DMS79 treated with DMSO at 0.1 percent for 48 hours (cell line): ENCODE measurements at regions not wholly inside any gene's neighbourhood (a gene's known extent, or its start where the extent isn't known, plus 50 kb on each side); places are given as distances from the start of the nearest gene placed in this dataset.
"Not testable (repeated sequence)": the region's sequence is repeated elsewhere in the genome, so short reads cannot be mapped to it uniquely, and the experiment has no call there.

ENCODE experiments used
- DNase-seq: peaks from one replicate; lab custom pipeline; 2025; lab: John Stamatoyannopoulos, UW

- no peak for DNase-seq
Observed at GRCh38 chr15:66635817-66636216, 66.2 kb upstream of the SMAD6 start.

DNA sequence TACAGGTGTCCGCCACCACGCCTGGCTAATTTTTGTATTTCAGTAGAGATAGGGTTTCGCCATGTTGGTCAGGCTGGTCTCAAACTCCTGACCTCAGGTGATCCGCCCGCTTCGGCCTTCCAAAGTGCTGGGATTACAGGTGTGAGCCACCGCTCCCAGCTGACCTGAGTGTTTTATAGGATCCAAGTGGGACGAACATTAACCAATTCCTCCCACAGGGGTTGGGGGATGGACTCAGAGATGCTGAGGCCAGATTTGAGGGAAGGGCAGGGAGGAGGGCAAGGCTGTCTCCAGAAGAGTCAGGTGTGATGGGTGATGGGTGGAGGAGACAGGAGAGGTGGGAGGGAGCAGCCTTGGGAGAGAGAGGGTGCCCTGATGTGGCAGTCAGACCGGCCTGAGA, 65.0 kb upstream of the SMAD6 start:
- DNase-seq, result not testable (repeated sequence)

DNA sequence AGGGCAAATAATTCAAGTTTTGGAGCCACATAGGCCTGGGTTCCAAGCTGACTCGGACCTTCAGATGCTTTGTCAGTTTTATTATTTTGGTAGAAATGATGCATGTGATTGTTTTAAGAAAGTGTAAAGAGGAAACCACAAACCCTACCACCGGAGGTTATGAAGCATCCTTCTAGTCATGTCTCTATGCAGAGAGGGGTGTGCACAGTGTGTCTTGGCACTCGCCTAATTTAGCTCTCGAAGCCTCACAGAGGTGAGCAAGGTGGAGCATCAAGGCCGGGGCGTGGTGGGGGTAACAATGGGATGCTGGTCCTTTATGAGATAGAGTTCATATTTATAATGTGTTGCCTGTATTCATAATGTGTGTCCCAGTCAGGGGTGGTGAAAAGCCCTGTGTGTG, 63.7 kb upstream of the SMAD6 start:
- no peak for DNase-seq

GRCh38 chr15:66641485-66642315, 60.3 kb upstream of the SMAD6 start:
- DNase-seq, result no peak

DNA sequence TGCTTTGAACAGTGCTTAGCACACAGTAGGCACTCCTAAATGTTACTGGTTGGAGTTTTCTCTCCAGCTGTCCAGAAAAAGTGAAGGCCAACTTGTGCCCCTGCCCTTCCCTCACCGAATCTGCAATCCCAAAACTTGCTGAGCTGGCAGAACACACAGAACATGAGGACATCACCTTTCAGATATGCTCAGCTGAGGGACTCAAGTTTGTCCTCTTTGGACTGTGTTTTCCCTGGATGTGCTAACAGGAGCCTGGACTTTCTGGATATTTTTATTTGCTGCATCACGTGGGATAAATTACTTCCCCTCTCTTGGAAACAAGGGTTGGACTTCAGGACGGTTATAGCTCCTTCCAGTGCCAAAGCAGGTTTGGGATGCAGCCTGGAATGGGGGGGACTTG, 59.5 kb upstream of the SMAD6 start:
- no peak for DNase-seq

DNA sequence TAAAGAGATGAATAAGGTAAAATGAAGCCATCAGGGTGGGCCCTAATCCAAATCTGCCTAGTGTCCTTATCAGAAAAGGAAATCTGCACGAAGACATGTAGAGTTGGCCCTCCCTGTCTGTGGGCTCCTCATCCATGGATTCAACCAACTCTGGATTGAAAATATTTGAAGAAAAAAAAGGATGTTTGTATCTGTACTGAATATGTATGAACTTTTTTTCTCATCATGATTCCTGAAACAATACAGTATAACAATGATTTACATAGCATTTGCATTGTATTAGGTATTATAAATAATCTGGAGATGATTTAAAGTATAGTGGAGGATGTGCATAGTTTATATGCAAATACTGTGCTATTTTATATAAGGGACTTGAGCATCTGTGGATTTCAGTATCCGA, 59.0 kb upstream of the SMAD6 start:
- DNase-seq, result no peak

- DNase-seq, result no peak
Observed at GRCh38 chr15:66644000-66644787, 57.8 kb upstream of the SMAD6 start.

DNA sequence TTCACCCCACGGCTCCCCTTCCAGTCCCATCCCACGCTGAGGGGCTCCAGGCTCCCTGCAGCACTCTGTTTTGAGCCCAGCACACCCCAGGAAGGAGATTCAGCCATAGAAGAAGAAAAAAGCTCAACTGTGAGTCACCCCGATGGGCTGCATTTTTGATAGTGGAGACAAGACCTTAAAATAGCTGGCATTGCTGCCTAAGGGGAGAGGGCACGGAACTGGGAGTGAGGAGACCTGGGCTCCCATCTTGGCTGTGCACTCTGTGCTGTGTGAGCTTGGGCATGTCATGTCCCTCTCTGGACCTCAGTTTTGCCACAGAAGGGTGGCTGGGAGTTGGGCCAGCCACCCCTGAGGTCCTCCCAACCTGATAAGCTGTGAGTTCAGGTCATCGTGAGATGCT, 57.2 kb upstream of the SMAD6 start:
- no peak for DNase-seq

DNA sequence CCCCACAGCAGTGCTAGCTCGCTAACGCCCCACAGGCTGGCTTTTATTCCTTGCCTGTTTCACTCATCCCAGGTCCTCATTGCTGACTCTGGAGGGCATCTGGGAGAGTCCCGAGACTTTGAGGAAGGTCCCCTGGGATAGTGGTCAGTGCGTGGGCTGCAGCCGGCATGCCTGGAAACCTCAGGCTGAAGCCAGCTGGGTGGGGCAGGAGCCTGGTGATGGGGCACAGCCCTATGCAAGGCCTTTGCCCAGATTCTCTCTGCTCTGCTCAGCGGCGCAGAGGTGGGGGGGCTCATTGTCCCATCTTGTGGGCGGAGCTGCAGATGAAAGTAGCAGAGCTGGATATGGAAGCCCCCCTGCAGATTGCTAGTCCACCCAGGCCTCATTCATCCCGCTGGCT, 55.7 kb upstream of the SMAD6 start:
- no peak for DNase-seq

GRCh38 chr15:66646799-66647198, 55.2 kb upstream of the SMAD6 start:
- DNase-seq, result no peak

DNA sequence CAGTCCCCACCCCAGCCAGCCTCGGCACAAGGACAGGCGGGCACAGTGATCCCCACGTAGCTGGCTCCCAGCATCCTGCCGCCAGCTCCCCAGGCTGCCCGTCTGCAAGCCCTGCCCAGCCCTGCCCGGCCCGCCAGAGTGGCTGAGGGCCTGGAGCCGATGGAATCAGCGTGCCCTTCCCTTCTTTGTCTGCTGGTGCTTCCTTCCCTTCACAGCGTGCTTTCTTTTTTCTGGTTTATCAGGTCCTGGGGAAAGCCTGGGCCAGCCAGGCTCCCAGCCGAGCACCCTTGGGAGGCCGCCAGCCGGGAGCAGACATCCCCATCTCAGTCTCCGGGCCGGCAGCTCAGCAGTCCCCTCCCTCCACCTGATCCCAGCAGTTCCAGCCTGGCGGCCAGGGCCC, 54.7 kb upstream of the SMAD6 start:
- no peak for DNase-seq

DNA sequence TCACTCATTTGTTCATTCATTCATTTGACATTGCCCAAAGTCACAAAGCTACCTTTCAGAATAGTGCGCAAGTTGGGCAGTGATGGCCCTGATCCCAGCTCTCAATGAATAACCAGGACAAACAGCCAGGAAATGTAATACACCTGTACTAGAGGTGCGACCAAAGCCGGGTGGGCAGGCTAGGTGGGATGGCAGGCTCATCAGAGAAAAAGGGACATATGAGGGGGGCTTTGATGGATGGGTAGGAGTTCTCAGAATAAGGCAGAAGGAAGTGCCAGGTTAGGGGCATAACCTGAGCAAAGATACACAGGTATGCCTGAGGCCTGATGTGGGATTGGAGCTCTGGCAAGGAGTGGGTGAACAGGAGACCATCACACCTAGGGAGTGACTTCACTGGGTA, 53.4 kb upstream of the SMAD6 start:
- no peak for DNase-seq

DNA sequence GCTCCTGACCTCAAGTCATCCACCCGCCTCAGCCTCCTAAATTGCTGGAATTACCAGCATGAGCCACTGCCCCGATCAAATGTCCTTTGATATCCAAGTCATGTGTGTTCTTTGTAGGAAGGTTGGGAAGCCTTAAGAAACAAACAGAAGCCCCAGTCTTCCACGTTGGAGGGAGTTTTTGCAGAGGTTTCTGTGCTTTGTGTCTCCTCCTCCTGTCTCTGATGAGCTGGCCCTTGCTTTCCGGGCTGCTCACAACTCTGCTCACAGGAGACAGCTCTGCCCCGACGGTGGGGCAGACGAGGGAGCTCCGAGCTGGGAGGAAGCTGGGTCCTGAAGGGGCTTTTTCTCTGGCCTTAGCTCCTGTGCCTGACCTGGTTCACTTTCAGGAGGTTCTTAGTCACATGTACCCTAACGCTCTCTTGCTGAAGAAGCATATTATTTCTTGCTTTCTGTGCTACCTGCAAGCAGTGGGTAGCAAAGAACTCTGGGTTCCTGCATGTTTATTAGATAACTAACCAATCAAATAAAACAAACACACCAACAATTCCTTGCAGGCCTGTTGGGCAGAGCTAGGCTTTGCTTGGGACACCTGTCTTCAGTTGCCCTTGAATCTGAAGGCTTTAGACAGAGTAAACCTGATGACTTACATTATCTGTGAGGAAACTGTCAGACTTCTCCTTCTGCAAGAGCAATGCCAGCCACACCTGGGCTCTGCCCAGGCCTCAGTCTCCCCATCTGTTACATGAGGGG, 52.6 kb upstream of the SMAD6 start:
- no peak for DNase-seq

DNA sequence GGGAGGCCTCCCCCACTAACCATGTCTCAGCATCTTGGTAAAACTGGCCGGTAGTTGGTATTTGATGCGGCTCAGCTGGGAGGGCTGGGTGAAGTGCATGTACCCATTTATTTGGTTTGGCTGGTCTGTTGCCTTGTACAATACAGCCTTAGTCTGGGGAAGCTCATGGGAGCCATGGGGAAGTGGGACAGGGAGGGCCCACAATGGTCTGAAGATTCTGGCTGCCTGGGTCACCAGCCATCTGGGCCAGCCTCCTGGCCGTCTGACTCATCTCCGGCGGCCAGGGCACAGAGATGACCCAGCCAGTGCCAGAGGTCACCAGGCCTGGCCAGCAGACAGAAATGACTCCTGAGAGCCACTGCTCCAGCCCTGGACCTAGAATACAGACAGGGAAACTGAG, 51.6 kb upstream of the SMAD6 start:
- DNase-seq, result no peak

DNA sequence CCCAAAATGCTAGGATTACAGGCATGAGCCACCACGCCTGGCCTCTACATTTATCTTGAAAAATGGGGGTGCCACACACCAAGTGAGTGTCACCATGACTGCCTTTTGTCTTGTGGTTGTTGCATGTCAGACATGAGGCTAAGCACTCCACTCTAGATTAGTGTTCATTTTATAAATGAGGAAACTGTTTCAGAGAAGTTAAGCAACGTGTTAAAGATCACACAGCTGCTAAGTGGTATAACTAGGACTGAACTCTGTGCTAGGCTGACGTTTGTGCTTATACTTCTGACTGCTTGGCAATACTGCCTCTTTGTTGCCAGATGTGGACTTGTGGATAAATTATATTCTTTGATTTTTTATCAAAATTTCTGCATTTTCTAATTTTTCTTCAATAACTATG, 50.8 kb upstream of the SMAD6 start:
- no peak for DNase-seq

- DNase-seq, result no peak
Observed at GRCh38 chr15:66651913-66652642, 50.0 kb upstream of the SMAD6 start.
